NCI-H748 (cell line): ENCODE measurements at regions not wholly inside any gene's neighbourhood (a gene's known extent, or its start where the extent isn't known, plus 50 kb on each side); places are given as distances from the start of the nearest gene placed in this dataset.

ENCODE experiments used
- DNase-seq: peaks from one replicate; lab custom pipeline; 2025; ENCODE audit not compliant: unreplicated experiment; lab: John Stamatoyannopoulos, UW

DNA sequence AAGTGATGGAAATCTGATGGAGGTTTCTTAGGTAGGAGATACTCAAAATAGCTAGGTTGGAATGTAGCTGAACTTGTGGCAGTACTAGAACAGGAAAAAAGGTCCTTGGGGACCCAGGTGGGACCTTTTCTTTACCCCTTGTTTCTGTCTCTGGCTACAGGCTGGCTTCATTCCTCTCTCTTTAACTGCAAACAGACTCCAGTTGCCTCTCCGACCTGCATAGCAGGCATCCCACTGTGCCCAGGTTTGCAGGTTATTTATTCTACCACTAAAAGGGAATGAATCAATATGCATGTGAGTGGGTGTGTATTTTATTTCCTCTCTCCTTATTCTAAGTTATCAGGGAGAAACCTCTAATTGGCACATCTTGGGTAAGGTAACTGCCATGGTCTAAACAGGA lies 758.1 kb downstream of the MED13L start:
- peak; percentile 24 for DNase-seq

DNA sequence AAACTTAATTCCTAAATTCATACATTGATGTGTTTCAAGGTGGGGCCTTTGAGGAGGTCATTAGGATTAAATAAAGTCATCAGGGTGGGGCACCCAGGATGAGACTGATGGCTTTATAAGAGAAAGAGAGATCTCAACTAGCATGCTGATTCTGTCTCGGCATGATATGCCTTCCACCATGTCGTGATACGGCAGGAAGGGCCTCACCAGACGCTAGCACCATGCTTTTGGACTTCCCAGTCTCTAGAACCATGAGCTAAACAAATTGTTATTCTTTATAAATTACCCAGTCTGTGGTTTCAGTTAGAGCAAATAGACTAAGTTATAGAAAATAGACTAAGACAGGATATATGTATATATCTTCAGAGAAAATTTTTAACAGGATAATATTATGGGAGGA lies 759.6 kb downstream of the MED13L start:
- DNase-seq: no peak

DNA sequence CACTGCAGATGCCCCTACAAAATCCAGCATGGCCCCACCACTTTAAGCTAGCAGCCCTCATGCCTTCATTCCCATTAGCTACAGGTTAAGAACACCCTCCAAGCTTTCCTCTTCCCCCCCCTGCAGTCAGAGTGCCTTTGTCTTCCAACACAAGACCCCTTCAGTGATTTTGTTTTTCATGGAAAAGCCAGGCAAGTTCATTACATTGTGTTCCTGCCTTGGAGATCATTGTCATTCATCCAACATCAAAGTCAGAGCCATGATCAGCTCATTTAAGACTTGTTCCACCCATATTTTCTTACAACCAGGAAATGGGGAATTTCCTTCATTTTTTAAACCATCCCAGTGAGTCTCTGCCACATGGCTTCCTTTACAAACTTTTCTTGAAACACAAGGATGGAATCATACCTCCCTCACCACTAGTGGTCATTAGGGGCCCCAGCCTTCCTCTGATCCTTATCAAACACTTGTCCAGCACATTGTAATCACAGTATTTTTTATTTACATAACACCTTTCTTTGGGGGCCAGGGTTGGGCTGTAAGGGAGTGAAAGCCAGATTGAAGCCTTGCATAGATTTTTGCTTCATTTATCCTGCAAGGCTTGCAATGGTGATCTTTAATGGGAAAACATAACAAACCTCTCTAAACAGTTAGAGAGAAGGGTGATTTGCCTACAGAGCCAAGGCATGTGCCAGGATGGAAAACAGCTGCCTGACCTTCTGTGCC lies 765.3 kb downstream of the MED13L start:
- DNase-seq: no peak

GRCh38 chr12:115511305-115511704 lies 766.2 kb downstream of the MED13L start:
- no peak for DNase-seq

DNA sequence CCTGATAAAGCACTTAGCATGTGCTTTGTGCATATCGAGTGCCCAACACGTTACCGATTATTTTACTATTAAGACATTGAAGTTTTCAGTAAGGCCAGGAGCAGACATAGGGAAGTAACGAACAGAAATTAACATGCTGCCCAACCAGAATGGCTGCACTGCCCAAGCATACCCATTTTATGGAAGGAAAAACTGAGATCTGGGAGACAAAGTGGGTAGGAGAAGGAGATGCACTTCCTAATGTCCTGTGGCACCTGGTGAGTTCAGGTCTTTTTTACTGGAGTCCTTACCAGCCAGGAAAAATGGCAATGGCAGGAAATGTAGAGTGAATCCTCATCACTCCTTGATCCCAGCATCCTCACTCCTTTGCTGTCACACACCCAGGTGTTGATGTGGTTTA lies 768.5 kb downstream of the MED13L start:
- DNase-seq: no peak

GRCh38 chr12:115507951-115508722 lies 769.4 kb downstream of the MED13L start:
- peak; percentile 97 for DNase-seq

DNA sequence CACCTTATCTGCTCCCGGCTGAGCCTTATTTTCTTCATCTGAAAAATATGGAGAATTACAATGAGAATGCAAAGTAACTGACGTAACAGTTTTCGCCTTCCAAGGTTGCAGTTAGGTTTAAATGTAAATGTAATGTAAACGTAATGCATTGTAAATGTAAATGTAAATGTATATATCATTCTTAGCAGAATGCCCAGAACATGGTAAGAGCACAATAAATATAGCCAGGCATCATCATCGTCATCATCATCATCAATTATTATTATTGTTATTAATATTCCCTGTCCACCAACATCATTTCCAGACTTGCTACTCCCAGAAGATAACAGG lies 770.0 kb downstream of the MED13L start:
- no peak for DNase-seq

DNA sequence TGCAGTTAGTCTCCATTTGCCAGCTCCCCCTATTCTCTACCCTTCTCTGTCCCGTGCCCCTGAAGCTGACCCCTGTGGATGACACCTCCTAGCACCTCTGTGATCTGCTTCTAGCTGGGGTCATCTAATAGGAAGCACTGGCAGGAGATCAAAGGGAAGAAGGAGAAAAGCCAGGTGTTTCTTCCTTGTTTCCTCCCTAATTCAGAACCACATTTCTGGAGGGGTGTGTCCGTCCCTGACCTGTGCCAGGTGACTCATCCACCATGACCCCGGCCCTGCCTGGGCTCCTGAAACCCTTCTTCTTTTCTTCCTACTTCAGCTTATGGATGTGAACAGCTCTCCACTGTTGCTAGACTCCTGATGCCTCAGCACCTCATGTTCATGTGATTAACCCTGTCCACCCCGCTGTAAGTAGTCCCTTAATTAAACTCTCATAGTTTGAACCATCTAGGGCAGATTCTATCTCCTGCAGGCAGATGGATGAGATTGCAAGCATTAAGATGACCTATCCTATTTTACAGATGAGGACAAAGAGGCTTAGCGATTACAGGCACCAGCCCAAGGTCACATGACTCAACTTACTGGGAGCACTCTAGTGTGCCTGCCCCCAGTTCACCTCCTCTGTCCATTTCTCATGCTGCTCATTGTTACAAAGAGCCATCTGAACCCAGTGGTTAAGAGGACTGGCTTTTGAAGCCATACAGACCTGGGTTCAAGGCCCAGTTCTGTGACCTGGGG lies 770.5 kb downstream of the MED13L start:
- DNase-seq: peak; percentile 50

GRCh38 chr12:115504306-115505290 lies 772.9 kb downstream of the MED13L start:
- no peak for DNase-seq

DNA sequence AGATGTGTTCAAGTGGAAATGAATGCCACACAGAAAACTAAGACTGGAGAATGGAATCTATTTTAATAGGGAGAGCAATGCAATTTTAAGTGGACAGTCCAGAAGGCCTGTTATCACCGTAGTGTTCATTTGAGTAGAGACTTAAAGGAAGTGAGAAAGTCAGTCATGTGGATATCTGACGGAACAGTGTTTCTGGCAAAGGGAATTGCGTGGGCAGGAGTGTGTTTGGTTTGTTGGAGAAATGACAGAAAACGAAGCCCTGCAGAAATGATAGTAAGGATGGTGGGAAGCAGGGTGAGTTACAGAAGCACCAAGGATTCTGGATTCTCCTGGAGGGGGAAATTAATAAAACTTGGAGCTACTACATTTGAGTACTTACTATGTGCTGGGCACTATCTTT lies 776.6 kb downstream of the MED13L start:
- no peak for DNase-seq

GRCh38 chr12:115495300-115495699 lies 782.2 kb downstream of the MED13L start:
- DNase-seq: no peak

GRCh38 chr12:115492553-115492952 lies 784.9 kb downstream of the MED13L start:
- DNase-seq: no peak

GRCh38 chr12:115491511-115492250 lies 785.8 kb downstream of the MED13L start:
- DNase-seq: no peak

DNA sequence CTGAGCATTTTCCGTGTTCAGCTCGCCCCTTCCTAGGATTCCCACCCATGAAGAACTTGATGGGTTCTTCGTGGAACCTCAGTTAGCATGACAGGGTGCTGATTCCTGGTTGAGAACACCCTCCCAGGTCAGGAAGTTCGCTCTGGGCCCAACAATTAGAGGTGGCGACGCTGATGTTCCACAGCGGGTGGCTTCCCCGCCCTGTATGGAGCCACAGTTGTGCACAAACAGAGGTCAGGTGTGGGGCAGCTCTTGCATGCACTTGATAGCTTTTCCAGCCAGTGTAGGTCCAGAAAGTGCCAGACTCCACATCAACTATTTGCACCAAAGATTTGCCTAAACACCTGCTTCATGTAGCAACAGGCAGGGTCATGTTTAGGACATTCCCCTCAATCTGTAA lies 788.2 kb downstream of the MED13L start:
- DNase-seq: no peak

DNA sequence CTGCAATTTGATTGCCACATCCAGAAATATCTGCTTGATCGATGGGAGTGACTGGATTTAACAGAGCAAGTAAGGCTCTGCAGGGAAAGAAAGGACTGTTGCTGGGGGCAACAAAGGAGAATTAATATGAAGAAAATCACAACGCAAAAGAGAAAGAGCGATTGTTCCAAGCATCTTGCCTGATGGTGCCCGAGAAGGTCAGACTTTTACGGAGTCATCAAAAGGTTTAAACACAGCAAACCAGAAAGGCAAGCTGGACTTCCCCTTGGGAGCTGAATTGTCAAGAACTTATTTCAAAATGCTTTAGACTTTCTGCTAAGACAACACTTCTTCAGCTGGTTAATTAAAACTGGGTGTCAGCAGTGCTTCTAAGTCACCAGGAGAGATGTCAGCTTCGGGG lies 791.5 kb downstream of the MED13L start:
- no peak for DNase-seq

DNA sequence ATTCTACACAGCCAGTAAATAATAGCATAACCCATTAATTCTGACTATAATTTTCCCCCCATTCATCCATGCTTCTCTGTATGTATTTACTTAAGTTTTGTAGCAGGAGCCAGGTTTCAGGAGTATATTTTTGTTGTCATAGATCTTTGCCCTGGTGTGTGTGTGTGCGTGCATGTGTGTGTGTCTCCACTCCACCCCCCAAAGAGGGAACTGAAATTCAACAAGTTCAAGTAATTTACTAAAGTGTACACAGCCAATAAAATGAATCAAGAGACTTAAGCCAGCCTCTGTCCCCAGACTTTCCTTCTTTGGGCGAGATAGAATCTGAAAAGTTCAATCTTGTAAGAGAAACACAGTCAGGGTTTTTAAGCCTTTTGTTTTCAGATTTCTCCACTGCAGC lies 792.0 kb downstream of the MED13L start:
- peak; percentile 21 for DNase-seq

- no peak for DNase-seq
These were observed 794.5 kb downstream of the MED13L start for GRCh38 chr12:115482943-115483342.

DNA sequence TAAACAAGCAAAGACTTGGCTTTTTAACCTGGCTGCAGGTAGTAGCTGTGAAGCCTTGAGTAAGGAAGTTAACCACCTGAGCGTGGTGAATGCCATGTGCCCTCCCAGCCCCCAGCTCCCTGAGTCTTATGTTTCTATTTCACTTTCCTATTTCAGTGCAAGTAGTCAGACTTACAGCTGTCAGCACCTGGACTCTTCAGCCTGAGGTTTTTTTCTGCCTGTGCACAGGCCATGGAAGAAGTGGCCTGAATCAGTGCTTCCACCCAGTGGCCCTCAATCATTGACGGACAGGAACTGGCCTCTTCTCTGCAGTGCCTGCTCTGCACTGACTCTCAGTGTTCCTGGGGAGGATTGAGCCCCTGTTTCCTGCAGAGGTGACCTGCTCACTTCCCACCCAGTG lies 796.4 kb downstream of the MED13L start:
- no peak for DNase-seq

DNA sequence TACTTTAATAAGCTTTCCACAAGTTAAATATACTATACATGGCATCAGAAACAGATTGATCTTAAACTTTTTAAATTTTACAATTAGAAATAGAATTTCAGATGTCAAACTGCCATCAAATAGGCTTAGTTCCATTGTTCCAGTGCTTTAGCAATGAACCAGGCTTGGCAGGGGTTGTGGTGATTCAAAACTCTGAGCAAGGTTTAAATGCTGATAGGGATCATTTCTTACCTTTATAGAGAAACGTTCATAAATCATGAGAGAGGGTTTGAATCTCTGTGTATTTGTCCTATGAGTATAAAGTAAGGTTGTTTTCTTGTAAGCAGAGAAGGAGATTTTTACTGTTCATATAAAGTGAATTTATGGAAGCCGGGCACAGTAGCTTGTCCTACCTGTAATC lies 794.5 kb upstream of the TBX3 start:
- DNase-seq: no peak
